DOHH2 (cell line): ENCODE measurements at regions not wholly inside any gene's neighbourhood (a gene's known extent, or its start where the extent isn't known, plus 50 kb on each side); places are given as distances from the start of the nearest gene placed in this dataset.

Experiments
- EZH2phosphoT487 ChIP-seq: fragments of 200-600 bp; sonication (generic); IDR thresholded peaks from 2 replicates; pipeline ENCODE4 v1.6.1; 2017; ENCODE audit warnings: borderline replicate concordance, mild to moderate bottlenecking, antibody characterized with exemption, low read length, moderate library complexity, mixed read lengths
- TF ChIP-seq, protein P1 (sequence below): fragments of 200-600 bp; sonication (generic); IDR thresholded peaks from one replicate; pipeline ENCODE4 v1.5.1; 2014; ENCODE audit warnings: antibody characterized with exemption, mild to moderate bottlenecking, low read depth, low read length; ENCODE audit not compliant: poor library complexity, severe bottlenecking

- TF ChIP-seq, protein P1, sequence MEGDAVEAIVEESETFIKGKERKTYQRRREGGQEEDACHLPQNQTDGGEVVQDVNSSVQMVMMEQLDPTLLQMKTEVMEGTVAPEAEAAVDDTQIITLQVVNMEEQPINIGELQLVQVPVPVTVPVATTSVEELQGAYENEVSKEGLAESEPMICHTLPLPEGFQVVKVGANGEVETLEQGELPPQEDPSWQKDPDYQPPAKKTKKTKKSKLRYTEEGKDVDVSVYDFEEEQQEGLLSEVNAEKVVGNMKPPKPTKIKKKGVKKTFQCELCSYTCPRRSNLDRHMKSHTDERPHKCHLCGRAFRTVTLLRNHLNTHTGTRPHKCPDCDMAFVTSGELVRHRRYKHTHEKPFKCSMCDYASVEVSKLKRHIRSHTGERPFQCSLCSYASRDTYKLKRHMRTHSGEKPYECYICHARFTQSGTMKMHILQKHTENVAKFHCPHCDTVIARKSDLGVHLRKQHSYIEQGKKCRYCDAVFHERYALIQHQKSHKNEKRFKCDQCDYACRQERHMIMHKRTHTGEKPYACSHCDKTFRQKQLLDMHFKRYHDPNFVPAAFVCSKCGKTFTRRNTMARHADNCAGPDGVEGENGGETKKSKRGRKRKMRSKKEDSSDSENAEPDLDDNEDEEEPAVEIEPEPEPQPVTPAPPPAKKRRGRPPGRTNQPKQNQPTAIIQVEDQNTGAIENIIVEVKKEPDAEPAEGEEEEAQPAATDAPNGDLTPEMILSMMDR, result no peak
- TF ChIP-seq EZH2phosphoT487, result no peak
Observed at GRCh38 chr9:90095682-90096081, 490.9 kb downstream of the GADD45G start.
